ENCODE measurements at regions not wholly inside any gene's neighbourhood (a gene's known extent, or its start where the extent isn't known, plus 50 kb on each side); places are given as distances from the start of the nearest gene placed in this dataset.

- no peak overlapping the region for H3K4me3 Mint-ChIP-seq
- ATAC-seq (no peak), DNase-seq (no peak)
- no peaks in the 10 kb centered on the region for H3K36me3 Mint-ChIP-seq (ENCODE audit: insufficient read depth)
- no peaks in the 10 kb centered on the region for H3K4me1 Mint-ChIP-seq (ENCODE audit: low read depth)
- peaks cover 4% of the 10 kb centered on the region for H3K9me3 Mint-ChIP-seq
- no peaks in the 10 kb centered on the region for H3K27me3 Mint-ChIP-seq (ENCODE audit: low read depth)
These were observed 1429.3 kb downstream of the EFNA5 start for GRCh38 chr5:106241409-106241808.

GRCh38 chr5:106205916-106206571, 1464.7 kb downstream of the EFNA5 start:
- H3K36me3 Mint-ChIP-seq (ENCODE audit: insufficient read depth): no peaks in the 10 kb centered on the region
- no peak overlapping the region for H3K4me3 Mint-ChIP-seq
- ATAC-seq (no peak), DNase-seq (no peak)
- no peaks in the 10 kb centered on the region for H3K4me1 Mint-ChIP-seq (ENCODE audit: low read depth)
- H3K9me3 Mint-ChIP-seq: peaks cover 26% of the 10 kb centered on the region
- no peaks in the 10 kb centered on the region for H3K27me3 Mint-ChIP-seq (ENCODE audit: low read depth)

- ATAC-seq: no peak
- Mint-ChIP-seq H3K4me1 (ENCODE audit: low read depth) (no peaks in the 10 kb centered on the region), H3K36me3 (ENCODE audit: insufficient read depth) (no peaks in the 10 kb centered on the region), H3K9me3 (peaks cover 18% of the 10 kb centered on the region), H3K27me3 (ENCODE audit: low read depth) (no peaks in the 10 kb centered on the region), H3K4me3 (no peak overlapping the region)
- DNase-seq: no peak
These were observed 1468.7 kb downstream of the EFNA5 start for GRCh38 chr5:106202035-106202434.

- no peak for DNase-seq
- H3K9me3 Mint-ChIP-seq: peaks cover 18% of the 10 kb centered on the region
- H3K4me1 Mint-ChIP-seq (ENCODE audit: low read depth): no peaks in the 10 kb centered on the region
- no peak overlapping the region for H3K4me3 Mint-ChIP-seq
- ATAC-seq: no peak
- H3K36me3 Mint-ChIP-seq (ENCODE audit: insufficient read depth): no peaks in the 10 kb centered on the region
- H3K27me3 Mint-ChIP-seq (ENCODE audit: low read depth): no peaks in the 10 kb centered on the region
These were observed 1469.8 kb downstream of the EFNA5 start for GRCh38 chr5:106200971-106201370.

- DNase-seq: no peak
- Mint-ChIP-seq H3K27me3 (ENCODE audit: low read depth) (no peaks in the 10 kb centered on the region), H3K4me1 (ENCODE audit: low read depth) (no peaks in the 10 kb centered on the region), H3K4me3 (no peak overlapping the region), H3K36me3 (ENCODE audit: insufficient read depth) (no peaks in the 10 kb centered on the region), H3K9me3 (peaks cover 6% of the 10 kb centered on the region)
- ATAC-seq: no peak
These were observed 1474.9 kb downstream of the EFNA5 start for GRCh38 chr5:106195679-106196474.

- peaks cover 10% of the 10 kb centered on the region for H3K9me3 Mint-ChIP-seq
- no peaks in the 10 kb centered on the region for H3K36me3 Mint-ChIP-seq (ENCODE audit: insufficient read depth)
- no peak for DNase-seq
- no peak for ATAC-seq
- no peaks in the 10 kb centered on the region for H3K4me1 Mint-ChIP-seq (ENCODE audit: low read depth)
- no peaks in the 10 kb centered on the region for H3K27me3 Mint-ChIP-seq (ENCODE audit: low read depth)
- no peak overlapping the region for H3K4me3 Mint-ChIP-seq
These were observed 1481.5 kb downstream of the EFNA5 start for GRCh38 chr5:106189121-106189809.

GRCh38 chr5:106185661-106186081, 1485.1 kb downstream of the EFNA5 start:
- no peak for ATAC-seq
- H3K4me3 Mint-ChIP-seq: no peak overlapping the region
- DNase-seq: no peak
- H3K27me3 Mint-ChIP-seq (ENCODE audit: low read depth): no peaks in the 10 kb centered on the region
- H3K9me3 Mint-ChIP-seq: peaks cover 15% of the 10 kb centered on the region
- no peaks in the 10 kb centered on the region for H3K4me1 Mint-ChIP-seq (ENCODE audit: low read depth)
- H3K36me3 Mint-ChIP-seq (ENCODE audit: insufficient read depth): no peaks in the 10 kb centered on the region

GRCh38 chr5:106174903-106175302, 1495.8 kb downstream of the EFNA5 start:
- no peaks in the 10 kb centered on the region for H3K27me3 Mint-ChIP-seq (ENCODE audit: low read depth)
- no peak for ATAC-seq

GRCh38 chr5:106172681-106173532, 1497.8 kb downstream of the EFNA5 start:
- Mint-ChIP-seq H3K36me3 (ENCODE audit: insufficient read depth) (no peaks in the 10 kb centered on the region), H3K9me3 (peaks cover 18% of the 10 kb centered on the region), H3K4me3 (no peak overlapping the region), H3K27me3 (ENCODE audit: low read depth) (no peaks in the 10 kb centered on the region), H3K4me1 (ENCODE audit: low read depth) (no peaks in the 10 kb centered on the region)
- ATAC-seq: no peak
- no peak for DNase-seq

More at GRCh38 chr5:106174903-106175302, 1495.8 kb downstream of the EFNA5 start:
- Mint-ChIP-seq H3K9me3 (peaks cover 18% of the 10 kb centered on the region), H3K4me1 (ENCODE audit: low read depth) (no peaks in the 10 kb centered on the region), H3K4me3 (no peak overlapping the region), H3K36me3 (ENCODE audit: insufficient read depth) (no peaks in the 10 kb centered on the region)
- DNase-seq: no peak

GRCh38 chr5:106171708-106172107, 1499.0 kb downstream of the EFNA5 start:
- DNase-seq (no peak), ATAC-seq (no peak)
- Mint-ChIP-seq H3K36me3 (ENCODE audit: insufficient read depth) (no peaks in the 10 kb centered on the region), H3K4me1 (ENCODE audit: low read depth) (no peaks in the 10 kb centered on the region), H3K4me3 (no peak overlapping the region), H3K27me3 (ENCODE audit: low read depth) (no peaks in the 10 kb centered on the region), H3K9me3 (peaks cover 14% of the 10 kb centered on the region)

GRCh38 chr5:106171132-106171531, 1499.6 kb downstream of the EFNA5 start:
- no peak for ATAC-seq
- H3K4me3 Mint-ChIP-seq: no peak overlapping the region
- H3K36me3 Mint-ChIP-seq (ENCODE audit: insufficient read depth): no peaks in the 10 kb centered on the region
- no peaks in the 10 kb centered on the region for H3K27me3 Mint-ChIP-seq (ENCODE audit: low read depth)
- peaks cover 18% of the 10 kb centered on the region for H3K9me3 Mint-ChIP-seq
- DNase-seq: no peak
- no peaks in the 10 kb centered on the region for H3K4me1 Mint-ChIP-seq (ENCODE audit: low read depth)

GRCh38 chr5:106167766-106168165, 1503.0 kb downstream of the EFNA5 start:
- no peak for ATAC-seq
- peaks cover 5% of the 10 kb centered on the region for H3K9me3 Mint-ChIP-seq
- no peak for DNase-seq
- H3K4me1 Mint-ChIP-seq (ENCODE audit: low read depth): no peaks in the 10 kb centered on the region
- H3K27me3 Mint-ChIP-seq (ENCODE audit: low read depth): no peaks in the 10 kb centered on the region
- no peak overlapping the region for H3K4me3 Mint-ChIP-seq
- H3K36me3 Mint-ChIP-seq (ENCODE audit: insufficient read depth): no peaks in the 10 kb centered on the region

- no peak overlapping the region for H3K4me3 Mint-ChIP-seq
- H3K27me3 Mint-ChIP-seq (ENCODE audit: low read depth): no peaks in the 10 kb centered on the region
- no peaks in the 10 kb centered on the region for H3K36me3 Mint-ChIP-seq (ENCODE audit: insufficient read depth)
These were observed 1507.5 kb downstream of the EFNA5 start for GRCh38 chr5:106163233-106163632.

GRCh38 chr5:106159616-106160015, 1511.1 kb downstream of the EFNA5 start:
- DNase-seq (no peak), ATAC-seq (no peak)
- Mint-ChIP-seq H3K4me1 (ENCODE audit: low read depth) (no peaks in the 10 kb centered on the region), H3K9me3 (peaks cover 5% of the 10 kb centered on the region), H3K36me3 (ENCODE audit: insufficient read depth) (no peaks in the 10 kb centered on the region), H3K4me3 (no peak overlapping the region), H3K27me3 (ENCODE audit: low read depth) (no peaks in the 10 kb centered on the region)

More at GRCh38 chr5:106163233-106163632, 1507.5 kb downstream of the EFNA5 start:
- no peak for ATAC-seq
- no peak for DNase-seq
- Mint-ChIP-seq H3K9me3 (peaks cover 8% of the 10 kb centered on the region), H3K4me1 (ENCODE audit: low read depth) (no peaks in the 10 kb centered on the region)
